GM19395 (cell line): ENCODE measurements at regions not wholly inside any gene's neighbourhood (a gene's known extent, or its start where the extent isn't known, plus 50 kb on each side); places are given as distances from the start of the nearest gene placed in this dataset.

Experiments used
- ATAC-seq: cut with Tn5 transposase; IDR thresholded peaks from one replicate; pipeline ENCODE4 v1.9.1; 2021; ENCODE audit warnings: mild to moderate bottlenecking, moderate library complexity; ENCODE audit not compliant: unreplicated experiment

- ATAC-seq, result no peak
These were observed 415.3 kb upstream of the SEMA3D start for GRCh38 chr7:85602196-85602595.

- no peak for ATAC-seq
These were observed 413.5 kb upstream of the SEMA3D start for GRCh38 chr7:85600395-85600794.

DNA sequence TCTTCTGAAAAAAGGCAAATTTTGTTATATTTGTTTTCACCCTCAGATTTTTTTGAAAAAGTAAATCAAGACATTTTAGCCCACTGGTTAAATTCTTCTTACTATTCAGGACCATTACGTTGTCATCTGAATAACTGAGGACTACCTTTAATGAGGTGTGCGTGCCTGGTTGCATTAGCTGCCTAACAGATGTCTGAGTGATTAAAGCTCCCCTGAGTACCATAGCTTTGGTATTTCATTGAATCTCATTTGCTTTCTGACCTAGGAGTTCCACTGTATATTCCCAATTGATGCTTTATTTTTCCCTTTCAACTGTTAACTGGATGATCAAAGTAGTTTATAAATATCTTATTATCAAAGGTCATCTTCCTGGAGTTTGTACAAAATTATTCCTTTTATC is 410.0 kb upstream of the SEMA3D start:
- ATAC-seq, result no peak

GRCh38 chr7:85595750-85596178 is 408.9 kb upstream of the SEMA3D start:
- no peak for ATAC-seq

GRCh38 chr7:85593355-85593754 is 406.5 kb upstream of the SEMA3D start:
- no peak for ATAC-seq

DNA sequence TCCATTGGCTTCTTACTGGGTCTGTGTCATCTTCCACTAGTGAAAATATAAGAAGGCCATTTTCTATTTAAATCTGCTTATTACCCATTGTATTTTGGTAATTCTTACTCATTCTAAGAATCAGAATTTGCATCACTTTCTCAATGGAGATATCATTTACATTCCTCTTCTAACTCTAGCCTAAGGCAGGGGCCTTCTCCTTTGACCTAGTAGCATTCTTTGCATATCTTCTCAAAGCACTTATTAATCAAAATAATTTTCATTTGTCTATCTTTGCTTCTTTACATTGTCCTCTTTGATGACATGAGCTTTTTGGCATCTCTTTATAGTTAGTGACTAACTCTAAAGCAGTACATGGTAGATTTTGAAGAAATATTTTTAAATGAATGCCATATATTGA is 400.9 kb upstream of the SEMA3D start:
- ATAC-seq, result no peak

DNA sequence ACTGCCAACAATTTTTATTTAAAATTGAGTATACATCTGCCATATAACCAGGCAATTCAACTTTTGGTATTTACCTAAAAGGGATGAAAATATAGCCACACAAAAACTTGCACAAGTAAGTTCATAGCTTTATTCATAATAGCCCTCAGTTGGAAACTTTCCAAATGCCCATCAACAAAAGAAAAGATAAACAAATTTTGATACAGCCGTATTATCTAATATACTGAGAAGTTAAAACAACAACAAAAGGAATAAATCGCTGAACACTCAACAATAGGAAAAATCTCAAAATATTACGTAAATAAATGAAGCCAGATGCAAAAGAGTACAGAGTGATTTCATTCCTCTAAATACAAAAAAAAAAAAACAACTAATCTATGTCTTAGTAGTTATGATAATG is 399.2 kb upstream of the SEMA3D start:
- no peak for ATAC-seq

DNA sequence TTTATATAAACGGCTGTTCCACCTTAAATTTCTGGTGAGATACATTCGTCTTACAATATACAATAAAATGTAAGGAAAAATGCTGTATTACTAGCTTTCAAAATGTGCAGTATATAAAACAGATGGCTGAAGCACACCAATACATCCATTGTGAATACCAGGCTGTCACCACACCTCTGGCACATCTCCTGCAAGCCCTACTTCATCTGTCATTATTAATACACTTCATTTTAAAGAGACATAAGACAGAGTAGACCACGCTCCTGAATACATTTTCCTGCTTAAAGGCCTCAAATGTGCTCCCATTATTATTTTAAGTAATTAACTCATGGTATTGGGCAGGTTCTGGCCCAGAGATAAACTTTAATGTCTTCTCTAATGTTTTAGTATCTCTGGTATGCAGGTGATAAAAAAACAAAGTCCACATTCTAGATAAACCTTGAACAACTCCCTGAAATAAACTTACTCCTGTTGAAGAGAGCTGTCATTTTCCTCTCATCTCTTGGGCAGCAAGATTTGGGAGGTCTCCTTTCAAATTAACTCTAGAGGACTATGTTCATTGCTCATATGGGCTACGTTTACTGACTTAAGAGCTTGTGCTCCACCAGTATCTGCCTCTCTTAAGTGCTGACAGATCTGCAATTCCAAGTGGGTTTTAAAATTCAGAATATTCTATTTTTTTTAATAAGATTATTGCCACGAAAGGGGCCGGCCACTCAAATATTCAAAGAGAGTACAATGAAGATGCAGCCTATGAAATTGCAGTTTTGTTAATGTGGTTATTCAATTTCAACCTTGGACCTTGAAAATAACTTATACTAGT is 396.5 kb upstream of the SEMA3D start:
- ATAC-seq, result no peak

- ATAC-seq, result no peak
These were observed 387.0 kb upstream of the SEMA3D start for GRCh38 chr7:85573844-85574243.

- ATAC-seq, result no peak
These were observed 386.5 kb upstream of the SEMA3D start for GRCh38 chr7:85573346-85573745.

DNA sequence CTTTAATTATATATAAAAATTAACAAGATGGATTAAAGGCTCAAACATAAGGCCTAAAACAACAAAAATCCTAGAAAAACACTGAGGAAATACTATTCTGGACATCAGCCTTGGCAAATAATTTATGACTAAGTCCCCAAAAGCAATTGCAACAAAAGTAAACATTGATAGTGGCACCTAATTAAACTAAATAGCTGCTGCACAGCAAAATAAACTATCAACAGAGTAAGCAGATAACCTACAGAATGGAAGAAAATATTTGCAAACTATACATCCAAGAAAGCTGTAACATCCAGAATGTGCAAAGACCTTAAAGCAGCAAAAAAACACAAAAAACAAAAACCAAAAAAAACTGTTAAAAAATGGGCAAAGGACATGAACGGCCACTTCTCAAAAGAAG is 384.0 kb upstream of the SEMA3D start:
- ATAC-seq, result no peak

- no peak for ATAC-seq
These were observed 381.1 kb upstream of the SEMA3D start for GRCh38 chr7:85567983-85568382.

GRCh38 chr7:85566095-85566794 is 379.4 kb upstream of the SEMA3D start:
- no peak for ATAC-seq

- ATAC-seq, result no peak
These were observed 378.4 kb upstream of the SEMA3D start for GRCh38 chr7:85565276-85565675.

GRCh38 chr7:85564861-85565260 is 378.0 kb upstream of the SEMA3D start:
- ATAC-seq, result no peak

- no peak for ATAC-seq
These were observed 374.9 kb upstream of the SEMA3D start for GRCh38 chr7:85561706-85562105.

DNA sequence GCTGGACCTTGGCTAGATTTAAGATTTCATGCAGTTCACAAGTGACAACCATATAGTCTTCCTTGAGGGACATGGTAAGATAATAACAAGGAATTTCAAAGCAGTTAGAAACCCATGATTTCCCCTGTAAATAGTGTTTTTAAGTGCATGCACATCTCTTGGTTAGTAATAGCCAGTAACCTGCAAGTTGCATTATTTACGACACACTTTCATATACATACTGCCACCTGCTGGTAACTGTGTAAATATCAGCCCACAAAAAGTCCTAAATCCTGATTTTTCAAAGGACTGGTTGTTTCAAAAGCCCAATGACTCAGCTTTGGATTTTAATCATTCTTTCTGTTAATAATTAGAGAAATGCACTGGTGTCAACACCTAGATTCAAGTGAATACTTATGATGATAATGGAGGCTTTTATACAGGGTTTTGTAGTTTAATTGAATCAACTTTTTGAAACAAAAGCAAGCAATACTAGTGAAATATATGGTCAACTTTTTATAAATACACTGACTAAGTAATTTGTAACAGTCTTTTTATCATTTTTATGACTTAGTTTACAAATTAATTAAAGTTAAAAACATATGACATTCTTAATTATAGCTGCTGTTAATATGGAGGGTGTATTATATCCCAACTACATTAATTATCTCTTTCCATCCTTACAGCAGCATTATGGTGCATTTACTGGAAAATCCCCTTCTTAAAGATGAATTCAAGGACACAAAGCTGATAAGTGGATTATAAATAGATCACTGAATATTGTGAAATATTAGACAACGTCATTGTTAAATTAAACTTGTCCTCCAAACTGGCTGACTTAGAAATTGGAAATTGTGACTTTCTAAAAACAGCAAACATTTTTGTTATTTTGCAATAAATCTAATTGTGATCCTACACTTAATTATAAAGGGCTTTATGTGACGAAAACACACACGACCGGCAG is 367.7 kb upstream of the SEMA3D start:
- peak; percentile 88 for ATAC-seq

DNA sequence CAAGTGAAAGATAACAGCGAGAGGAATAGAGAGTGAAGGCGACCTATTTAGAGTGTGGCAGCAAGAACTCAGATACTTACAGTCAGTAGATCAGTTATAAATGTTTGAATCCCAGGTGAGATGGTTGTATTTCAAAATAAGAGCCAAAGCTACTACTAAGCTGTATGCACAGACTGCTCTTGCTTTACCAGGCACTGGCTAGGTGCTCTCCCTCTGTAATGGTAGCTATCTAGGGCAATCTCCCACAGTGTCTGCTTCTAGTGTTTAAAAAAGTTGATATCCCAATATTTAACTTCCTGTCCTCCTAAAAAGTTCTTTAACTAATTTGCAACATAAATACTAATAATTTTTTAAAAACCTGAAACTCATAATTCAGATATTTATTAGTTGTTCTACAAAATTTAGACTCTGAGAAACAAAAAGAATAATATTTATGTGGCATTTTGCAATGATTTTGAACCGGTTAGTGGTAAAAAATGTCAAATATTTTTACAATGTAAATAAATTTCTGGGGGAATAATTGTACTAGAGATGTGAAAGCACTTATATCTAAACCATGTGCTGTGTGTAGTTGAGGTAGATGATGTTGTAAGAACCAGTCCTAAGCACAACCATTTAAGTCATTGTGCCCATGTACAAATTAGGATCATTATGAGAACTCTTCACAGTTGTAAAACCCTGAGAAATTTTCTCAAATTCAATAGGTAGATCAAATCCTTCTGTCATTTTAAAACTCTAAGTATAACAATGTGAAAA is 349.3 kb upstream of the SEMA3D start:
- no peak for ATAC-seq

GRCh38 chr7:85529831-85530230 is 343.0 kb upstream of the SEMA3D start:
- ATAC-seq, result no peak

DNA sequence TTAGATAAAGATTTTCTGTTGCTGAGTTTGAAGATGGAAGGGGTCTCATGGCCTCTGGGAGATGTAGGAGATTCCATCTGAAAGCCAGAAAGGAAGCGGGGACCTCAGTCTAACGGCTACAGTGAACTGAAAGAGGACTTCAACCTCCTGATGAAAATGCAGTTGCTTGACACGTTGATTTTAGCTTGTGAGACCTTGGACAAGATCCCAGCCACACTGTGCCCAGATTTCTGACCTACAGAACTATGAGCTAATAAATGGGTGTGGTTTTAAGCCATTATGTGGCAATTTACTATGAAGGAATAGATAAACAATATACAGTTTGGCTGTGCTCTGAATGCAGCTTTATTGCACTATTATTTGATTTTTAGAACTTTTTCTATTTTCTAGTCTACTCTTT is 342.3 kb upstream of the SEMA3D start:
- ATAC-seq, result no peak

DNA sequence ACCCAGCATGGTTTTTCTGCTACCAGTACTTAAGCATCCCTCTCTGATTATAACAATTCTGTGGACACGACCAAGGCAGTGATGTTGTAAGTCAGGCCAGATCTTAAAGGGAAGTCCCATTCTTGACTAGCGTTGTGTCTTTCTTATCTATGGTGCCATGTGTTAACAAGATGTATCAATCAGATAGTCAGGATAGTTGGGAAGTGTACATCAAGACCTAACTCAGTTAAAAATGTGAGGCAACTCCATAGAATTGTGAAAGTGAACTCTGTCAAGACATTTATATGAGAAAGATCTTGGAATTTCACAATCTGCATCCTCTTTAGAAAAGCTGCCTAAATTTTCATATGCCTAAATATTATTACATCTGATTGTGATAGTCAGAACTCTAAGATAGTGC is 341.7 kb upstream of the SEMA3D start:
- ATAC-seq, result no peak
